IgD-negative memory B cell (primary cell): ENCODE measurements at regions not wholly inside any gene's neighbourhood (a gene's known extent, or its start where the extent isn't known, plus 50 kb on each side); places are given as distances from the start of the nearest gene placed in this dataset.

ENCODE experiments used
- H3K27ac Mint-ChIP-seq, 3 donors: one replicate each; pipeline ENCODE4 v1.8.0; 2020 to 2022; ENCODE audit warnings: mild to moderate bottlenecking in 3 of 3, mixed read lengths in 3 of 3, moderate library complexity in 1 of 3
- H3K27me3 Mint-ChIP-seq: one replicate; pipeline ENCODE4 v1.8.0; 2021; ENCODE audit warnings: mixed read lengths
- H3K36me3 Mint-ChIP-seq: one replicate; pipeline ENCODE4 v1.8.0; 2020; ENCODE audit warnings: mild to moderate bottlenecking, mixed read lengths
- H3K4me1 Mint-ChIP-seq, 3 donors: one replicate each; pipeline ENCODE4 v1.8.0; 2020 to 2022; ENCODE audit warnings: mixed read lengths in 3 of 3, mild to moderate bottlenecking in 1 of 3
- H3K4me3 Mint-ChIP-seq, 4 donors: one replicate each; pipeline ENCODE4 v1.8.0; 2020 to 2022; ENCODE audit warnings: mild to moderate bottlenecking in 4 of 4, mixed read lengths in 4 of 4, moderate library complexity in 3 of 4
- H3K9me3 Mint-ChIP-seq, 3 donors: one replicate each; pipeline ENCODE4 v1.8.0; 2020 to 2021; ENCODE audit warnings: mixed read lengths in 3 of 3, mild to moderate bottlenecking in 1 of 3

DNA sequence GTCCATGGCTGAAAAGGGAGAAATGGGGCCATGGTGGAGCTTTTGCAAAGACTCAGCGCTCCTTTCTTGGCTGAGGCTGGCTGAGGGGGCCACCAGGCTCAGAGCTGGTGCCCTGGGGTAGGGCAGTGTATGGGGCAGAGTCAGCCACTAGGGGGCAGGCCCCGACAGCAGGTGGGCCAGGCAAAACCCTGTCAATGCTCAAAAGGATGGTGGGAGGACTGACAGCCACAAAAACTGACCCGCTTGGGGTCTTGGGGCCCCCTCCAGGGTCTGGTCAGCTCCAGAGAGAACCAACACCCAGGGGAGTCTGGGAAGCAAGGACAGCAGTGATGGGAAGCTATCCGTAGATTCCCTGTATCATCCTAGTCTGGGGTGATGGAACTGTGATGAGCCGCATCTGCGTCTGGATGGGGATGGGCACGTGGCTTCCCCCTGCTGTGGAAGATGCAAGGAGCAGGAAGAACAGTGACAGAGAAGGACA is 306.9 kb downstream of the DHX35 start:
- H3K4me3 Mint-ChIP-seq = no peak overlapping the region
- no peaks in the 10 kb centered on the region for H3K4me1 Mint-ChIP-seq
- peaks cover 1% of the 10 kb centered on the region for H3K27me3 Mint-ChIP-seq
- H3K36me3 Mint-ChIP-seq = no peaks in the 10 kb centered on the region
- no peaks in the 10 kb centered on the region for H3K9me3 Mint-ChIP-seq
- H3K27ac Mint-ChIP-seq = no peak overlapping the region

DNA sequence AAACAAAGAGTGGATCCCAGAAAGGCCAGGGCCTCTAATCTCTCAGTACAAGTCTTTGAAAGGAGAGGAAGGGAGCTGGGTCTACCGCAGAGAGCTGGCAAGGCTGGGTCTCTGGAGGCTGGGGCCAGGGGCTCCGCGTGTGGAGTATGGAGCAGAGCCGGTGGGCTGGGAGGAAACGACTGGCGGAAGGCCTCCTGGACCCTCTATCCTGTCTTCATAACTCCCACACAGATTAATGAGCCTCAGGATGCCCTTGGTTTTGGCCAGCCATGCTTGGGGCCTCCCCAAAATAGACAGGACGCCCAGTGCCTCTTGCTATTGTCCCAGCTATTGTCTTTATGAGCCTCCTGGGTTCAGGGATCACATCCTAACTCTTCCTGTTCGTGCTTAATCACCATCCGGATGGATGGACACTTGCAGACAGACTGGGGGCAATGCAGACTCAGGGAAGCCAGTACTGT is 306.4 kb downstream of the DHX35 start:
- Mint-ChIP-seq H3K27ac (no peak overlapping the region), H3K36me3 (no peaks in the 10 kb centered on the region), H3K4me3 (no peak overlapping the region), H3K9me3 (no peaks in the 10 kb centered on the region), H3K27me3 (peaks cover 1% of the 10 kb centered on the region), H3K4me1 (no peaks in the 10 kb centered on the region)

DNA sequence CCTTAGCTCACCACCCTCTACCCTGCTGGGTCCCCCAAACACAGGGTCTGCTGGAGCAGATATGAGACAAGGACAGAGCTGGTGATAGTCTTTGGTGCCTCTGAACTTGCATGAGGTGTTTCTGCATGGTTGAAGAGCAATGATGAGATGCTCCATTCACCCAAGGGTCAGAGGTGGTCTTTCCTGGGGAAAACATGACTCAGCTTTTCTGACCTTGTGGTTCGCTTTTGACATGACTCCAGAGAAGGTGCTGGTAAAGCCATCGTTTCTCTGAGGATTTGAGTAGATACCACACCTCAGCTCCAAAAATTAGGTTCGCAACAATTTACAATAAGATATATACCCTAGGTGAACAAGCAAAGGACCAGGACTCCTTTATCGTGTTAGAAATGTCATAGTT is 304.8 kb downstream of the DHX35 start:
- Mint-ChIP-seq H3K4me1 (no peaks in the 10 kb centered on the region), H3K4me3 (no peak overlapping the region), H3K9me3 (no peaks in the 10 kb centered on the region), H3K27me3 (peaks cover 1% of the 10 kb centered on the region), H3K27ac (no peak overlapping the region), H3K36me3 (no peaks in the 10 kb centered on the region)

DNA sequence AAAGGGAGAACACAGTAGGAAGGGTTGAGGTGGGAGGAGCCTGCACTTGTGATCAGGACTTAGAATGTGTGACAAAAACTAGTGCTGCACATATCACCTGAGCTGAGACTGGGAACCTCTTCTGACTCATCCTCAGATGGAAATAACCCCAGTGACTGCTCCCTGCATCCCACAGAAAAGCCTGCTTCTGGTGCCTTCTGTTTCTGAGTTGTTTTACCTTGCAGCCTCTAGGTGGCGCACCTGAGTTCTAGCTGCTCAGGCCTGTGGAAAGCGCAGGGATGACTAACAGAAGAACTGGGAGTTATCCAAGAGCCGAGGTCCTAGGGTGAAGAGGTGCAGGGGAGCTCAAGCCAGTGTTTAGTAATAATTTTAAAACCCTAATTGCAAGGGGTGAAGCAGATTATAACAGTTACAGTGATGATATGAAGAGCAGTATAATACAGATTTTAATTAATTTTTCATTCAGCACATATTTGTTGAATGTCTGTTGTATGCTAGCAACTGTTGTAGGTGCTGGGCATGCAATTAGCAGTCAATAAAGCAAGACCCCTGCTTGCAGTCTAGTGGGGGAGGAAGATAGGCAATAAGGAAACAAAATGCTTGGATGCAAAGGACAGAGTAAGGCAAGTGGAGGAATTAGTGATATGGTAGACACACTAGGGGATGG is 302.5 kb downstream of the DHX35 start:
- H3K9me3 Mint-ChIP-seq = no peaks in the 10 kb centered on the region
- H3K36me3 Mint-ChIP-seq = peaks cover 2% of the 10 kb centered on the region
- no peaks in the 10 kb centered on the region for H3K4me1 Mint-ChIP-seq
- no peak overlapping the region for H3K27ac Mint-ChIP-seq
- H3K4me3 Mint-ChIP-seq = peak overlapping the region in 1 of 4 donors; percentile 25
- H3K27me3 Mint-ChIP-seq = peaks cover 1% of the 10 kb centered on the region

DNA sequence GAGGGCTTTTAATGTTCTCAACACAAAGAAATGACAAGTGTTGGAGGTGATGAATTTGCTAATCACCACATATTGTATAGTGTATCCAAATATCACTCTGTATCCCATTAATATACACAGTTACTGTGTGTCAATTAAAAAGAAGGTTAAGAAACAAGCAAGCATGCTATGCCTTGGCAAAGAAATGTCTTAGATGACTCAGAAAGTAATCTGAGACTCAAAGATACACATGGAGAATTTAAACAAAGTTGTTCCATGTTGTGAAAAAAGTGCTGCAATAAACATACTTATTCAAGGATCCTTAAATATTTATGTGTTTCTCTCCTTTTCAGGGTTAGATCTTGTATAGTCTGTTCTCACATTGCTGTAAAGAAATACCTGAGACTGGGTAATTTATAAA is 300.9 kb downstream of the DHX35 start:
- H3K36me3 Mint-ChIP-seq = peaks cover 2% of the 10 kb centered on the region
- peaks cover 1% of the 10 kb centered on the region for H3K27me3 Mint-ChIP-seq

DNA sequence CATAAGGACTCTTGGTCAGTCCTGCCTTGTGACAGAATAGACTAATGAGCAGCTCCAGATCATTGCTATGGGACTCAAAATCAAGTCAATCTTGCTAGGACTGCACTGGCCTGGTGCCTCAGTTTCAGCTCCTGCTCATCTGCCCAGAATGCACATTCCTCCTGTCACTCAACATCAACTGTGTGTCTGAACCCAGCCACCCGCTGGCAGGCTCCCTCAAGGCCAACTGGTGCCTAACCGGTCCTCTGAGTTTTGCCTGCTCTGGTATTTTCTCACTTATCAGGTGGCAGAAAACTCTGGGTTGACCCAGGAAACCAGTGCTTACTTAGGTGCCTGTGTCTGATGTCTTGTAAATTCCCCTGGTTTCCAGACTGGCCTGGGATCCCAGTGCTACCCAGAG is 297.7 kb downstream of the DHX35 start:
- Mint-ChIP-seq H3K36me3 (peaks cover 2% of the 10 kb centered on the region), H3K4me1 (no peaks in the 10 kb centered on the region), H3K9me3 (no peaks in the 10 kb centered on the region), H3K4me3 (no peak overlapping the region), H3K27me3 (no peaks in the 10 kb centered on the region), H3K27ac (no peak overlapping the region)

More for the DNA sequence above, 300.9 kb downstream of the DHX35 start:
- Mint-ChIP-seq H3K4me1 (no peaks in the 10 kb centered on the region), H3K4me3 (no peak overlapping the region), H3K27ac (no peak overlapping the region), H3K9me3 (no peaks in the 10 kb centered on the region)

DNA sequence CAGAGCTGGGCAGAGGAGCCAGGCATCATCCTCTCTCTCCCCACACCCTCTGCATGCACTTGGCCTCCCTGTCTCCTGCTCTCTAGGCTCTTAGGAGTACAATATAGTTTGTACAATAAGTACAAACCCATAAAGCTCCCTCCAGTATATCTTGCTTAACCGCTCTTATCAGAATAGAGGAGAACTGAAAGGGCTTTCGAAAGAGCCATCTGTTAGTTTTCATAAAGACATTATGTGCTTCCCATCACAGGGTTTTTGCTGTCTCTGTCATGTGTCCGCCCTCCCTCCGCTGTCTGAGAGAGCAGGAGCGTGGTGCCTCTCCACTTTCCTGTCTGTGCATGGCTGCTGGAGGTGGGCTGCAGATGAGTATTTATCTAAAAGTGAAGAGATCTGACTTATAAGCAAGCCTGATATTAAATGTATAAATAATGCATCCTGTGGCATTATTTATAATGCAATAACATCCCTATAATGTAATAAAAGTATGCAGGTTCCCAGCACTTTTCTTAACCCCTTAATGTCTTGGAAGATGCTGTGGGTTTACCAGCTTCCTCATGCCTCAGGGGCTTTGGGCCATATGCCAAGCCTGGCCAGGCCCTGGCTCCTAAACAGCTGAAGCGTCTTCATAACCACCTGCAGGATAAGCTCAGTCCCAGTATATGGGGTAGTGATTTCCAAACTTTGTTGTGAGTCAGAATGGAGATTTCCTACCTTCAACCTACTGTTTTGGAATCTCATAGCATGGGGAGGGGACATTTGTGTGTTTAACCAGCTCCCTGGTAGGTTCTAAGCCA is 297.1 kb downstream of the DHX35 start:
- Mint-ChIP-seq H3K4me3 (no peak overlapping the region), H3K36me3 (peaks cover 2% of the 10 kb centered on the region), H3K27me3 (no peaks in the 10 kb centered on the region), H3K9me3 (no peaks in the 10 kb centered on the region), H3K27ac (no peak overlapping the region), H3K4me1 (no peaks in the 10 kb centered on the region)

DNA sequence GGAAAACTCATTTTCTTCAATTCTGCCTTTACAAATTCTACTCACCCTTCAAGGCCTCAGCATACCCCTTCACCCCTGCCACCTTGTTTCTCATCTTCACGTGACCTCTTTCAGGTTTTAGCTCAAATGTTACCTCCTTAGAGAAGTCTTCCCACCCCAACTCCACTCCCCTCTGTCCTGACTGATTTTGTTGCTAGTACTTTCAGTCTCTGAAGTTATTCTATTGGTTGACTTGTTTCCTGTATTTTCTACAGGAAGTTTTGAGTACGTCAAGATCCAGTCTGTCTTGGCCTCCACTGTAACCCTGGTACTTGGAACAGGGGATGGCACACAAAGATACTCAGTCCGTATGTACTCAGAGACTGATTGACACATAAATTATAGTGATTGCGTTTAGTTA is 296.1 kb downstream of the DHX35 start:
- Mint-ChIP-seq H3K27ac (no peak overlapping the region), H3K4me3 (no peak overlapping the region), H3K4me1 (no peaks in the 10 kb centered on the region), H3K27me3 (no peaks in the 10 kb centered on the region), H3K36me3 (peaks cover 2% of the 10 kb centered on the region), H3K9me3 (no peaks in the 10 kb centered on the region)

DNA sequence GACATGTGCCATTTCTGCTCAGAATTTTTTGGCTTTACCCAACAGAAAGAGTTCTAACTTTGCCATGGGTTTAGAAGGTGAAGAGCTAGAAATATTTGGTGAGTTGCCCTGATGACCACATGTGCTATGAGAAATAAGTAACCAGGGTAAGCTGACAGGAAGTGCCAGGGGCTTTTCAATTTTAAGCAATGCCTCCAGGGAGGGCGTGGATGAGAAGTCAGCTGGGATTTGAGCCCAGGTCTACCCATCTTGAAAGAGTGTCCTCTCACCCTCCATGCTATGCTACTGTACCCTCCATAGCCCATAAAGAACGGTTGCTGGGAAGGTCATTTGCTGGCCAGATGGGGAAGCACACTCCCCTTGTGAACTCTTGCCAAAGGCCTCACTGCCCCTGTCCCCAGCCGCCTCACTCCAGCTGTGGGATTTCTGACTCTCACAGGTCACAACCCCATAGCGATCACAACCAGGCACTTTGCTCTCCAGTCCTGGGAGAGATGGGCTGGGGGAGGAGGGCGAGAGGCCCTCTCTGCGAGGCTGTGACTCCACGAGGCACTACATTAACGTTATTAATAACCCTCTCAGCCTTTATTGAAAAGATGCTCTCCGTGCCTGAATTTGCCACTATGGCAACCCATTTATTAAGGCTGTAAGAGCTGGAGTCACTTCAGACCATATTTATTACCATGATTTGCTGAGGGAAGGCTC is 291.1 kb downstream of the DHX35 start:
- H3K27ac Mint-ChIP-seq = peak overlapping the region in 1 of 3 donors; percentile 41
- H3K4me1 Mint-ChIP-seq = no peaks in the 10 kb centered on the region
- H3K27me3 Mint-ChIP-seq = no peaks in the 10 kb centered on the region
- no peaks in the 10 kb centered on the region for H3K36me3 Mint-ChIP-seq
- no peak overlapping the region for H3K4me3 Mint-ChIP-seq
- H3K9me3 Mint-ChIP-seq = no peaks in the 10 kb centered on the region

DNA sequence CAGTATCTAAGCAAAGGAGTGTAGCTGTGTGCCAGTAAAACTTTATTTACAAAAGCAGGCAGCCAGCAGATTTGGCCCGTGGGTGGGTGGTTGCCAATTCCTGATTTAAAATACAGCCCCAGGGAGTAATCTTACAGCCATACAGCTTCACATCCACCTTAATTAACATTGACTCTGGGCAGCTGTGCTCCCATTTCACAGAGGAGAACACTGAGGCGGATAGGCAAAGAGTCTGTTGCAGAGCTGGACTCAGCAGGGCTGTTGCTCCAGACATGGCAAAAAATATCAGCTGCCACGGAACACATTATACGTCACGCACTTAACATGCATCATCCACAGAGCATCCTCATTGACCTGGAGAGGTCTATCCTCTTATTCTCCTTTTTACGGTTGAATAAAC is 289.9 kb downstream of the DHX35 start:
- Mint-ChIP-seq H3K36me3 (no peaks in the 10 kb centered on the region), H3K9me3 (no peaks in the 10 kb centered on the region), H3K4me1 (no peaks in the 10 kb centered on the region), H3K27ac (no peak overlapping the region), H3K4me3 (no peak overlapping the region), H3K27me3 (no peaks in the 10 kb centered on the region)

DNA sequence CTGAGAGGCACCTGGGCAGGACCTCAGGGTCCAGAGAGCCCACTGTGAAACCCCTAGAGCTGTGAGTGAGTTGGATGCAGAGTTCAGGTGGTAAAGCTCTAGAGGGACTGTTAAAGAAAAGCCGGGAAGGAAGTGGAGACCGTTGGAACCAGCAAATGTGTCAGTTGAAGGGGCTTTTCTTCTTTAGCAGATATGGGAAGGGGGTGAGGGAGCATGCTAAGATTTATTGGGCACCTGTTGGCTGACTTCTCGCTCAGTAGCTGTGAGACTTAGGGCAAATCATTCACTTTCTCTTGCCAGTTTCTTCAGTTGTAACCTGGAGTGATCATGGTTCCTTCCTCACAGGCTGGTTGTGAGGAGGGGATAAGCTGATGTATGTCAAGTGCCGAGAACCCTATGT is 287.7 kb downstream of the DHX35 start:
- Mint-ChIP-seq H3K27me3 (no peaks in the 10 kb centered on the region), H3K9me3 (no peaks in the 10 kb centered on the region)

DNA sequence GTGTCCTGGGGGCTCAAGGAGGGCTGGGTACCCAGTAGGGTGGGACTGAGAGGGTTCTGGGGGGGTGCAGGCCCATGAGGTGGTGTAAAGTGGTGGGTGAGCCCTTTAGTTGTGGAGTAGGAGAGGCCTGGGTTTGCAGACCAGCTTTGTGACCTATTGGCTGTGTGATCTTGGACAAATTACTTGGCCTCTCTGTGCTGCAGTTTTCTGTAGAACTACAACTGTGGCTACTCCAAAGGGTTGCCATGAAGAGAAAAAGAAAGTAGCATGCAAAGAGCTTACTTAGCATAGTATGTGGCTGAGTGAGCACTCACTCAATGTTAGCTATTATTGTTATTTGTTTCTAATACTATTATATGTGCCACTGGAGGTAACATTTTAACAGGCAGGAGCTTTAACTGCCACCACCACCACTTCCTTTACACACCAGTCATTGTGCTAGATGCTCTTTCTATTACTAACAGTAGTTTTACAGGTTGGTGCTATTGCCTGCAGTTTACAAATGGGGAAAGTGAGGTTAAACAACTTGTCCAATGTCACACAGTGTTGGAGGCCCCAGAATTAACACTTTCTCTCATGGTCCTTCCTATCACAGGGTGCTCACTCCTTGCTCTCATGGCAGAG is 286.8 kb downstream of the DHX35 start:
- Mint-ChIP-seq H3K36me3 (no peaks in the 10 kb centered on the region), H3K9me3 (no peaks in the 10 kb centered on the region), H3K4me1 (peaks cover 0 to 4% (median 0%) of the 10 kb centered on the region in 3 donors), H3K27ac (no peak overlapping the region), H3K4me3 (no peak overlapping the region), H3K27me3 (peaks cover 1% of the 10 kb centered on the region)

More for the DNA sequence above, 287.7 kb downstream of the DHX35 start:
- H3K27ac Mint-ChIP-seq = no peak overlapping the region
- peaks cover 0 to 4% (median 0%) of the 10 kb centered on the region in 3 donors for H3K4me1 Mint-ChIP-seq
- no peak overlapping the region for H3K4me3 Mint-ChIP-seq
- H3K36me3 Mint-ChIP-seq = no peaks in the 10 kb centered on the region

DNA sequence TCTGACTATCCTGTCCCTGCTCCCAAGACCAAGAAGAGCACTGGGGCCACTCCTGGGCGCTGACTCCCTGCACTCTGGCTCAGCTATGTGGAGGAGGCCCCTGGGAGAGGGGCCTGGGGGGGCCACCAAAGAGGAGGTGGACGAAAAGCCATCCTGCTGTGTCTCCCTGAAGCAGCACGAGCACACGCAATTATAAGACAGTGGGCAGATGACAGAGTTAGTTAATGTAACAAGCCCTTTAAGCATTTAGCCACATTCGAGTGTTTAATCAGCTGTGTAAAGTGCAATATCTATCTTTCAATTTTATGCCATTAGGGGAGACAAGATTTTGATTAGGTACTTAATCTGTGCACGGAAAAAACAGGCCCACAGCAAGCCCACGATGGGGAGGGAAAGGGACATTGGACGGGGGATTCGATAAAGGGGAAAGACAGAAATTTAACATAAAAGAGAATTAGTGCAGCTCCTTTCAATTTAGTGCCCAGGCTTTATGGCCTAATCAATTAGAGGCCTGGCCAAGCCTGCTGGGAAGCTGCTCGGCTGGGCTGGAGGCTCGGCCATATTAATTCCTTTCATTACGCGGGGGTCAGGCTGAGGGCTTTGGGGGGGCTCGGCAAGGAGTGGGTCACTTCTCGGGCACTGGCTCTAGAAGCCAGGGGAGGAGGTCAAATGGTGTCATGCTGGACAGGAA is 286.2 kb downstream of the DHX35 start:
- no peaks in the 10 kb centered on the region for H3K36me3 Mint-ChIP-seq
- H3K4me1 Mint-ChIP-seq = peaks cover 0 to 4% (median 0%) of the 10 kb centered on the region in 3 donors
- H3K27me3 Mint-ChIP-seq = peaks cover 1% of the 10 kb centered on the region
- peak overlapping the region in 1 of 3 donors; percentile 57 for H3K27ac Mint-ChIP-seq
- H3K9me3 Mint-ChIP-seq = no peaks in the 10 kb centered on the region
- H3K4me3 Mint-ChIP-seq = no peak overlapping the region

DNA sequence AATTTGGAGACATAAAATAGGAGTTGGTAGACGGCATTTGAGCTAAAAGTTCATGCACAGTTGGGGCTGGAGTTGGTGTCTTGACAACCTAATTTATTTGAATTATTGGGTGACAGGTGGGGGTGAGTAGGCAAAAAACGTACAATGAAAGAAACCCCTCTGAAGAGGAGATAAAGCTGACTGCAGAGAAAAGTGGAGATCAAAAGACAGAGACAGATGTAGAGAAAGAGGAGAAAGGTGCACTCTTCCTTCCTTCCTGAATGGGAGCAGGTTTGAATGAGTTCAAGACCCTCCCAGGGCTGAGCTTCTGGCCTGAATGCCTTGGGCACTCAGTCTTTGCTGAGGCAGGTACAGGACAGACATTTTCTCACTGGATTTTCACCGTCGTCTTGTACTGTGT is 284.3 kb downstream of the DHX35 start:
- H3K27me3 Mint-ChIP-seq = peaks cover 1% of the 10 kb centered on the region
- H3K4me3 Mint-ChIP-seq = no peak overlapping the region

More for the DNA sequence above, 284.3 kb downstream of the DHX35 start:
- peaks cover 0 to 2% (median 0%) of the 10 kb centered on the region in 3 donors for H3K9me3 Mint-ChIP-seq
- peaks cover 5% of the 10 kb centered on the region for H3K36me3 Mint-ChIP-seq
- H3K4me1 Mint-ChIP-seq = peaks cover 0 to 4% (median 0%) of the 10 kb centered on the region in 3 donors
- no peak overlapping the region for H3K27ac Mint-ChIP-seq
